Peyer's patch (tissue), 4 donors: ENCODE measurements at regions not wholly inside any gene's neighbourhood (a gene's known extent, or its start where the extent isn't known, plus 50 kb on each side); places are given as distances from the start of the nearest gene placed in this dataset.

Experiments
- CTCF ChIP-seq, 6 experiments: fragments of 450-650 bp in 4 of 6; fragments of 200-600 bp in 2 of 6; sonication (generic) in 1 of 6; IDR thresholded peaks; one replicate each; pipeline ENCODE4 v1.5.1; 2017 to 2019; ENCODE audit warnings: antibody characterized with exemption in 6 of 6, mild to moderate bottlenecking in 3 of 6, moderate library complexity in 1 of 6
- POLR2A ChIP-seq, 2 donors: fragments of 450-650 bp; IDR thresholded peaks; one replicate each; pipeline ENCODE4 v1.5.1; 2017; ENCODE audit warnings: antibody characterized with exemption in 2 of 2, mild to moderate bottlenecking in 2 of 2, moderate library complexity in 2 of 2

GRCh38 chr1:219507437-219507836 lies 105.5 kb downstream of the ZC3H11B start:
- TF ChIP-seq CTCF (IDR thresholded peaks at IDR 0.05) (no peak), POLR2A (IDR thresholded peaks at IDR 0.05) (no peak)
